GM08714 (cell line): ENCODE measurements at regions not wholly inside any gene's neighbourhood (a gene's known extent, or its start where the extent isn't known, plus 50 kb on each side); places are given as distances from the start of the nearest gene placed in this dataset.
"Not testable (repeated sequence)": the region's sequence is repeated elsewhere in the genome, so short reads cannot be mapped to it uniquely, and the experiment has no call there.

ENCODE experiments used
- H3K4me3 ChIP-seq: fragments of 200-500 bp; sonication (Bioruptor generic); 2 replicates; pipeline ENCODE4 v1.5.1; 2014; ENCODE audit warnings: mild to moderate bottlenecking, low read length, inconsistent platforms
- ZNF274 ChIP-seq: IDR thresholded peaks from 2 replicates; pipeline ENCODE4 v1.6.1; 2012; ENCODE audit warnings: mild to moderate bottlenecking, low read depth, low read length

GRCh38 chr9:87195306-87195705 lies 248.0 kb upstream of the GAS1 start:
- no peak for TF ChIP-seq ZNF274
- no peak overlapping the region for H3K4me3 ChIP-seq

GRCh38 chr9:87197349-87198130 lies 250.2 kb upstream of the GAS1 start:
- no peak overlapping the region for H3K4me3 ChIP-seq
- TF ChIP-seq ZNF274 = no peak

- no peak overlapping the region for H3K4me3 ChIP-seq
- no peak for TF ChIP-seq ZNF274
Observed at GRCh38 chr9:87198716-87199115, 251.4 kb upstream of the GAS1 start.

- no peak overlapping the region for H3K4me3 ChIP-seq
- no peak for TF ChIP-seq ZNF274
Observed at GRCh38 chr9:87199278-87199677, 252.0 kb upstream of the GAS1 start.

- TF ChIP-seq ZNF274 = no peak
- H3K4me3 ChIP-seq = no peak overlapping the region
Observed at GRCh38 chr9:87199782-87200181, 252.5 kb upstream of the GAS1 start.

GRCh38 chr9:87201351-87201751 lies 254.0 kb upstream of the GAS1 start:
- TF ChIP-seq ZNF274 = no peak
- H3K4me3 ChIP-seq = no peak overlapping the region

GRCh38 chr9:87206064-87206661 lies 258.9 kb upstream of the GAS1 start:
- no peak overlapping the region for H3K4me3 ChIP-seq
- no peak for TF ChIP-seq ZNF274

- not testable (repeated sequence) for H3K4me3 ChIP-seq
Observed at GRCh38 chr9:87210658-87211057, 263.4 kb upstream of the GAS1 start.

- no peak for TF ChIP-seq ZNF274
- no peak overlapping the region for H3K4me3 ChIP-seq
Observed at GRCh38 chr9:87211669-87212068, 264.4 kb upstream of the GAS1 start.

- no peak for TF ChIP-seq ZNF274
- no peak overlapping the region for H3K4me3 ChIP-seq
Observed at GRCh38 chr9:87212605-87213021, 265.3 kb upstream of the GAS1 start.

- TF ChIP-seq ZNF274 = no peak
- no peak overlapping the region for H3K4me3 ChIP-seq
Observed at GRCh38 chr9:87213948-87214347, 266.6 kb upstream of the GAS1 start.

- no peak overlapping the region for H3K4me3 ChIP-seq
Observed at GRCh38 chr9:87214991-87215390, 267.7 kb upstream of the GAS1 start.

GRCh38 chr9:87216036-87216435 lies 268.7 kb upstream of the GAS1 start:
- no peak for TF ChIP-seq ZNF274
- no peak overlapping the region for H3K4me3 ChIP-seq

More at GRCh38 chr9:87214991-87215390, 267.7 kb upstream of the GAS1 start:
- no peak for TF ChIP-seq ZNF274

- no peak for TF ChIP-seq ZNF274
- no peak overlapping the region for H3K4me3 ChIP-seq
Observed at GRCh38 chr9:87216897-87217455, 269.7 kb upstream of the GAS1 start.
